ENCODE measurements at regions not wholly inside any gene's neighbourhood (a gene's known extent, or its start where the extent isn't known, plus 50 kb on each side); places are given as distances from the start of the nearest gene placed in this dataset.

DNA sequence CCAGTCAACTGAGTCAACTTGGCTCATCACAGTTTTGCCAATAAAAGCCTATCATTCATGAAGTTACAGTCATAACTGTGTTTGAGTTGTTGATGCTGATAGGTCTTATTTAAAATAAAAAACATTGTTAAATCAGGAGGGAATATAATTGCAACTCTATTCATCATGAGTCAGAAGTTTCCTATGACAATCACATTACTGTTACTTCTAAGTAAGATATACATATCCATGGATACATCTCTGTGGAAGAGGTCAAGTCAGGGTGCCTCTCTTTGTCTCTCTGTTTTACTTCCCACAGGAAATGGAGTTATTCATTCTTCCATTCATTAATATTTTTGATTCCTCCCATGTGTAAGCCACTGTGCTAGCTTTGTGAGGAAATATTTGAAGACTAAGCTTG lies 2015.4 kb upstream of the WWC1 start:
- H3K9me3 ChIP-seq (ENCODE audit: control insufficient read depth, low read length) = no peaks in the 10 kb centered on the region
- H2BK12ac ChIP-seq (ENCODE audit: low read length in 2 of 2) = no peak overlapping the region
- H3K18ac ChIP-seq (ENCODE audit: low read depth in 1 of 2, low read length in 2 of 2) = no peak overlapping the region
- no peak overlapping the region for H2BK120ac ChIP-seq (ENCODE audit: low read depth, low read length)
- no peak for DNase-seq
- H2AFZ ChIP-seq (ENCODE audit: low read depth, low read length) = no peak overlapping the region
- no peak overlapping the region for H2AK5ac ChIP-seq (ENCODE audit: low read length, severe bottlenecking)
- H3K23ac ChIP-seq (ENCODE audit: low read length in 2 of 2) = no peak overlapping the region
- no peak overlapping the region for H3K4ac ChIP-seq (ENCODE audit: low read depth in 1 of 2, low read length in 2 of 2)
- no peak overlapping the region for H4K91ac ChIP-seq (ENCODE audit: low read length)
- no peaks in the 10 kb centered on the region for H3K36me3 ChIP-seq (ENCODE audit: control insufficient read depth in 1 of 2, insufficient read depth in 2 of 2, low read depth in 1 of 2, low read length in 2 of 2)
- H2BK15ac ChIP-seq (ENCODE audit: low read depth, poor library complexity, severe bottlenecking) = no peak overlapping the region
- no peaks in the 10 kb centered on the region for H3K79me1 ChIP-seq (replicated peaks; ENCODE audit: low read length, poor library complexity, severe bottlenecking)
- H2BK5ac ChIP-seq (ENCODE audit: low read depth, low read length, poor library complexity, severe bottlenecking) = no peak overlapping the region
- no peaks in the 10 kb centered on the region for H3K27me3 ChIP-seq (ENCODE audit: control insufficient read depth in 1 of 2, insufficient read depth in 1 of 2, low read length in 2 of 2)
- H3K9ac ChIP-seq (ENCODE audit: low read length) = no peak overlapping the region
- H3K4me1 ChIP-seq (ENCODE audit: control insufficient read depth, insufficient read depth, low read depth, low read length) = no peaks in the 10 kb centered on the region
- H3K4me2 ChIP-seq (ENCODE audit: low read length, poor library complexity, severe bottlenecking) = no peak overlapping the region
- H3K4me3 ChIP-seq (ENCODE audit: insufficient read depth in 1 of 2, low read depth in 1 of 2, low read length in 2 of 2) = no peak overlapping the region
- H3K14ac ChIP-seq (ENCODE audit: low read length in 2 of 2) = no peak overlapping the region
- H4K8ac ChIP-seq (ENCODE audit: low read length) = no peak overlapping the region
- no peak overlapping the region for H3K27ac ChIP-seq (ENCODE audit: low read length, poor library complexity, severe bottlenecking)

DNA sequence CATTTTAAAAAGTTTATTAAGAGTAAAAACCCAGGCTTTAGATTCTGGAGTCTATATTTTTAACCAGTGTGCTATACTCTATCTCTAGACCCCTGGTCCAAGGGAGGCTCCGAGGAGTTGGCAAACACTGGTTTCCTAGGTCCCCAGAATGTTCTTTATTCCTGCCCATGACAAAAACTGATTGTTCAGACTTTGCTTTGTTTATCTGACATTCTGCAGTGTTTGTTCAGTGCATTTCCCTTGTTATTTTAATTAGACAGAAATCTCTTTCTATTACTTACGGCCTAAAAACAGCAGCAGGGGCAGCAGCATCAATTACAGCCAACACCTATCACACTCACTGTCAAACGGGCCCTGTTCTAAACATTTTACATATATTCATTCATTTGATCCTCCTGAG lies 2011.6 kb upstream of the WWC1 start:
- Histone ChIP-seq H3K4ac (ENCODE audit: low read depth in 1 of 2, low read length in 2 of 2) (no peak overlapping the region), H3K14ac (ENCODE audit: low read length in 2 of 2) (no peak overlapping the region), H3K9ac (ENCODE audit: low read length) (no peak overlapping the region), H3K4me1 (ENCODE audit: control insufficient read depth, insufficient read depth, low read depth, low read length) (no peaks in the 10 kb centered on the region), H2BK12ac (ENCODE audit: low read length in 2 of 2) (no peak overlapping the region), H2BK15ac (ENCODE audit: low read depth, poor library complexity, severe bottlenecking) (no peak overlapping the region), H4K8ac (ENCODE audit: low read length) (no peak overlapping the region), H3K36me3 (ENCODE audit: control insufficient read depth in 1 of 2, insufficient read depth in 2 of 2, low read depth in 1 of 2, low read length in 2 of 2) (no peaks in the 10 kb centered on the region), H2BK120ac (ENCODE audit: low read depth, low read length) (no peak overlapping the region), H3K79me1 (replicated peaks; ENCODE audit: low read length, poor library complexity, severe bottlenecking) (no peaks in the 10 kb centered on the region), H3K18ac (ENCODE audit: low read depth in 1 of 2, low read length in 2 of 2) (no peak overlapping the region), H2BK5ac (ENCODE audit: low read depth, low read length, poor library complexity, severe bottlenecking) (no peak overlapping the region), H2AK5ac (ENCODE audit: low read length, severe bottlenecking) (no peak overlapping the region), H3K23ac (ENCODE audit: low read length in 2 of 2) (no peak overlapping the region), H2AFZ (ENCODE audit: low read depth, low read length) (no peak overlapping the region), H3K4me2 (ENCODE audit: low read length, poor library complexity, severe bottlenecking) (no peak overlapping the region), H3K4me3 (ENCODE audit: insufficient read depth in 1 of 2, low read depth in 1 of 2, low read length in 2 of 2) (no peak overlapping the region), H4K91ac (ENCODE audit: low read length) (no peak overlapping the region), H3K27me3 (ENCODE audit: control insufficient read depth in 1 of 2, insufficient read depth in 1 of 2, low read length in 2 of 2) (no peaks in the 10 kb centered on the region), H3K27ac (ENCODE audit: low read length, poor library complexity, severe bottlenecking) (no peak overlapping the region), H3K9me3 (ENCODE audit: control insufficient read depth, low read length) (no peaks in the 10 kb centered on the region)
- DNase-seq = no peak
- 88% methylated on average over 3 of the region's 3 CpGs for WGBS

GRCh38 chr5:166281433-166281832 lies 2010.0 kb upstream of the WWC1 start:
- Histone ChIP-seq H2BK5ac (ENCODE audit: low read depth, low read length, poor library complexity, severe bottlenecking) (no peak overlapping the region), H4K91ac (ENCODE audit: low read length) (no peak overlapping the region), H3K27ac (ENCODE audit: low read length, poor library complexity, severe bottlenecking) (no peak overlapping the region), H2AK5ac (ENCODE audit: low read length, severe bottlenecking) (no peak overlapping the region), H3K9me3 (ENCODE audit: control insufficient read depth, low read length) (no peaks in the 10 kb centered on the region), H3K4ac (ENCODE audit: low read depth in 1 of 2, low read length in 2 of 2) (no peak overlapping the region), H3K18ac (ENCODE audit: low read depth in 1 of 2, low read length in 2 of 2) (no peak overlapping the region), H2BK12ac (ENCODE audit: low read length in 2 of 2) (no peak overlapping the region), H2AFZ (ENCODE audit: low read depth, low read length) (no peak overlapping the region), H2BK120ac (ENCODE audit: low read depth, low read length) (no peak overlapping the region), H3K4me2 (ENCODE audit: low read length, poor library complexity, severe bottlenecking) (no peak overlapping the region), H3K23ac (ENCODE audit: low read length in 2 of 2) (no peak overlapping the region), H2BK15ac (ENCODE audit: low read depth, poor library complexity, severe bottlenecking) (no peak overlapping the region), H4K8ac (ENCODE audit: low read length) (no peak overlapping the region), H3K36me3 (ENCODE audit: control insufficient read depth in 1 of 2, insufficient read depth in 2 of 2, low read depth in 1 of 2, low read length in 2 of 2) (no peaks in the 10 kb centered on the region), H3K27me3 (ENCODE audit: control insufficient read depth in 1 of 2, insufficient read depth in 1 of 2, low read length in 2 of 2) (no peaks in the 10 kb centered on the region), H3K4me1 (ENCODE audit: control insufficient read depth, insufficient read depth, low read depth, low read length) (no peaks in the 10 kb centered on the region), H3K9ac (ENCODE audit: low read length) (no peak overlapping the region), H3K14ac (ENCODE audit: low read length in 2 of 2) (no peak overlapping the region), H3K4me3 (ENCODE audit: insufficient read depth in 1 of 2, low read depth in 1 of 2, low read length in 2 of 2) (no peak overlapping the region), H3K79me1 (replicated peaks; ENCODE audit: low read length, poor library complexity, severe bottlenecking) (no peaks in the 10 kb centered on the region)
- 90% methylated on average over 2 of the region's 2 CpGs for WGBS
- DNase-seq = no peak

DNA sequence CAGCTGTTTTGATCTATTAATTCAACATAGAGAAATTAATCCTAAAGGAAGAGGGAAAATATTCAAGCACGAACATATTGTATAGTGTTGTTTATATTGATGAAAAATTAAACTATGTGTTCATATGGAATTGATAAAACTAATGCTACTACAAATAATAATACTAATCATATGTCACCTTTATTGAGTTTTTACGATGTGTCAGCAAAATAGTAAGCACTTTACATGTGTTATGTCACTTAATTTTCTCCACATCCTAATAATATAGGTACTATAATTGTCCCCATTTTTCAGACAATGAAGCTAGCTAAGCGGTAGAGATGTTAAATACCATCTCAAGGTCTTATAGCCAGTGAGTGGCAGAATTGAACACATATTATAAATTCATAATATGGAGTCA lies 2008.5 kb upstream of the WWC1 start:
- H3K4me2 ChIP-seq (ENCODE audit: low read length, poor library complexity, severe bottlenecking) = no peak overlapping the region
- no peak overlapping the region for H3K4ac ChIP-seq (ENCODE audit: low read depth in 1 of 2, low read length in 2 of 2)
- H4K8ac ChIP-seq (ENCODE audit: low read length) = no peak overlapping the region
- H3K14ac ChIP-seq (ENCODE audit: low read length in 2 of 2) = no peak overlapping the region
- no CpG with 5 or more reads among the region's 3 CpGs for WGBS
- no peak overlapping the region for H2AK5ac ChIP-seq (ENCODE audit: low read length, severe bottlenecking)
- no peaks in the 10 kb centered on the region for H3K36me3 ChIP-seq (ENCODE audit: control insufficient read depth in 1 of 2, insufficient read depth in 2 of 2, low read depth in 1 of 2, low read length in 2 of 2)
- no peak overlapping the region for H2AFZ ChIP-seq (ENCODE audit: low read depth, low read length)
- H3K27ac ChIP-seq (ENCODE audit: low read length, poor library complexity, severe bottlenecking) = no peak overlapping the region
- H2BK15ac ChIP-seq (ENCODE audit: low read depth, poor library complexity, severe bottlenecking) = no peak overlapping the region
- H3K4me1 ChIP-seq (ENCODE audit: control insufficient read depth, insufficient read depth, low read depth, low read length) = no peaks in the 10 kb centered on the region
- H3K79me1 ChIP-seq (replicated peaks; ENCODE audit: low read length, poor library complexity, severe bottlenecking) = no peaks in the 10 kb centered on the region
- no peak overlapping the region for H3K23ac ChIP-seq (ENCODE audit: low read length in 2 of 2)
- H3K27me3 ChIP-seq (ENCODE audit: control insufficient read depth in 1 of 2, insufficient read depth in 1 of 2, low read length in 2 of 2) = no peaks in the 10 kb centered on the region
- no peak for DNase-seq
- H3K9me3 ChIP-seq (ENCODE audit: control insufficient read depth, low read length) = peaks cover 5% of the 10 kb centered on the region
- no peak overlapping the region for H2BK120ac ChIP-seq (ENCODE audit: low read depth, low read length)
- H3K9ac ChIP-seq (ENCODE audit: low read length) = no peak overlapping the region
- no peak overlapping the region for H3K4me3 ChIP-seq (ENCODE audit: insufficient read depth in 1 of 2, low read depth in 1 of 2, low read length in 2 of 2)
- no peak overlapping the region for H3K18ac ChIP-seq (ENCODE audit: low read depth in 1 of 2, low read length in 2 of 2)
- no peak overlapping the region for H2BK12ac ChIP-seq (ENCODE audit: low read length in 2 of 2)
- H4K91ac ChIP-seq (ENCODE audit: low read length) = no peak overlapping the region
- no peak overlapping the region for H2BK5ac ChIP-seq (ENCODE audit: low read depth, low read length, poor library complexity, severe bottlenecking)
